IgD-negative memory B cell (primary cell): ENCODE measurements at regions not wholly inside any gene's neighbourhood (a gene's known extent, or its start where the extent isn't known, plus 50 kb on each side); places are given as distances from the start of the nearest gene placed in this dataset.

ENCODE experiments used
- H3K27ac Mint-ChIP-seq, 3 donors: one replicate each; pipeline ENCODE4 v1.8.0; 2020 to 2022; ENCODE audit warnings: mild to moderate bottlenecking in 3 of 3, mixed read lengths in 3 of 3, moderate library complexity in 1 of 3
- H3K27me3 Mint-ChIP-seq: one replicate; pipeline ENCODE4 v1.8.0; 2021; ENCODE audit warnings: mixed read lengths
- H3K36me3 Mint-ChIP-seq: one replicate; pipeline ENCODE4 v1.8.0; 2020; ENCODE audit warnings: mild to moderate bottlenecking, mixed read lengths
- H3K4me1 Mint-ChIP-seq, 3 donors: one replicate each; pipeline ENCODE4 v1.8.0; 2020 to 2022; ENCODE audit warnings: mixed read lengths in 3 of 3, mild to moderate bottlenecking in 1 of 3
- H3K4me3 Mint-ChIP-seq, 4 donors: one replicate each; pipeline ENCODE4 v1.8.0; 2020 to 2022; ENCODE audit warnings: mild to moderate bottlenecking in 4 of 4, mixed read lengths in 4 of 4, moderate library complexity in 3 of 4
- H3K9me3 Mint-ChIP-seq, 3 donors: one replicate each; pipeline ENCODE4 v1.8.0; 2020 to 2021; ENCODE audit warnings: mixed read lengths in 3 of 3, mild to moderate bottlenecking in 1 of 3

GRCh38 chr15:100714749-100715342 lies 112.5 kb downstream of the ASB7 start:
- H3K27ac Mint-ChIP-seq, result no peak overlapping the region
- no peak overlapping the region for H3K4me3 Mint-ChIP-seq
- H3K9me3 Mint-ChIP-seq, result peaks cover 0 to 2% (median 0%) of the 10 kb centered on the region in 3 donors
- no peaks in the 10 kb centered on the region for H3K36me3 Mint-ChIP-seq
- H3K4me1 Mint-ChIP-seq, result no peaks in the 10 kb centered on the region
- no peaks in the 10 kb centered on the region for H3K27me3 Mint-ChIP-seq

DNA sequence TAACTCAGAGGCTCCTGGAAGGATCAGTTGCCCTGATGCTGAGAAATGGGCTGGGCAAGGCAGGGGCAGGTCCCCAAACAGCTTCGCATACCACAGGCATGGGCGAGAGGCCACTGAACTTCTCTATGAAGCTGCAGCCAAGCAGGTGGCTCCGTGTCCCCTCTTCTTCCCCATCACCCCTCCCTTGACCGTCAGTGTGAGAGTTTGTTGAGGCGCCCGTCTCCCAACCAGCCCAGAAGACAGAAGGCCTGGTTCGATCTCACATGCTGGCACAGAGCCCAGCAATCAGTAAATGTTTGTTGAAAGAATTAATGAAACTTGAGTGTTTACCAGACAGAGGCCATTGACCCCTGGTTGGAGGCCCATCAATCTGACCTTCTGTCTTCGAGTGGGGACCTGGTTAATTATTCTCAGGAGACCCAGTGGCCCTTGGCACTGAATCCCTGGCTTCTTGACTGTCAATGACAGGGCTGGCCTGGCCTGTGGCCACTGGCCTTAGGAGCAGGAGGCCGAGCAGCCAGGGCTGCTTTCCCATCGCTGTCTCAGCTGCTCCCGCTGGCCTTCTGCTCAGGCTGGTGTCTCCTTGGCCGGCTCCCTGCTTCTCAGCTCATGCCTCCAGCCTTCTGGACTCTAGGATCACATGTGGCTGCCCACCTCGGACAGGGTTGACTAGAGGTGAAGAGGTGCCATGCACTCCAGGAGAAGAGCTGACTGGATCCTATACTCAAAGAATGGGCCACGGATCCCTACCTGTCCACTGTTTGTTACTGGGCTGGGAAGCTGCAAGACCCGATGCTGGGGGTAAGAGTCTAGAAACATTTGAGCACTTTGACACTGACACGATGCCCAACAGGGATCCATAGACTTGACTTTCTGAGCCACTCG lies 113.4 kb downstream of the ASB7 start:
- Mint-ChIP-seq H3K9me3 (peaks cover 0 to 2% (median 0%) of the 10 kb centered on the region in 3 donors), H3K27ac (no peak overlapping the region), H3K4me3 (no peak overlapping the region), H3K27me3 (no peaks in the 10 kb centered on the region), H3K4me1 (no peaks in the 10 kb centered on the region), H3K36me3 (no peaks in the 10 kb centered on the region)

DNA sequence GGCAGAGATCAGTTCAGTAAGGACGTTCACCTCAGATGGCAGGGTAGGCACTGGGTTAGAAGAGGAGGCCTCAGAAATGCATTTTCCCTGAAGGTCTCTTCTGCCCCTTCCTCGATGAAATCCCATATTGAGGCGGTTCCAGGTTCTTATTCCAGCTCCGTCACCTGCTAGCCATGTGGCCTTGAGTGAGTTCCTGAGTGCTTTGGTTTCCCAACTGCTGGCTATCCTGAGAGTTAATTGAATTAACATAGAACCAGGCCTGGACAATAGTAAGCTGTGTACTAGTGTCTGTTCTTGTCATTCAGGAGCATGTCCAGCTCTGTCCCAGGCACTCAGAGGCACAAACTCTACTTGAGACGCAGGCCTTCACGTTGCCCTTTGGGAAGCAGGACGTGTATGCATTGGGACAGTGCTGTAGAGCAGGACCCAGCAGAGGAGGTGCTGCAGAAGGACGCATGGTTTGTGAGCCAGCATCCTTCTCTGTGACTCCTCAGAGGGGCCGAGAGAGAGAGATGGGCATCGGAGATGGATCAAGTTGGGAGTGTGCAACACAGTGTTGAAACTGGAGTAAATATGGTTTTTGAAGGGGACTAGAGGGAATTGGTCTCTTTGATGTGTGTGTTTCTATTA lies 114.2 kb downstream of the ASB7 start:
- Mint-ChIP-seq H3K9me3 (no peaks in the 10 kb centered on the region), H3K4me1 (no peaks in the 10 kb centered on the region), H3K27me3 (no peaks in the 10 kb centered on the region), H3K36me3 (no peaks in the 10 kb centered on the region), H3K4me3 (no peak overlapping the region), H3K27ac (no peak overlapping the region)

DNA sequence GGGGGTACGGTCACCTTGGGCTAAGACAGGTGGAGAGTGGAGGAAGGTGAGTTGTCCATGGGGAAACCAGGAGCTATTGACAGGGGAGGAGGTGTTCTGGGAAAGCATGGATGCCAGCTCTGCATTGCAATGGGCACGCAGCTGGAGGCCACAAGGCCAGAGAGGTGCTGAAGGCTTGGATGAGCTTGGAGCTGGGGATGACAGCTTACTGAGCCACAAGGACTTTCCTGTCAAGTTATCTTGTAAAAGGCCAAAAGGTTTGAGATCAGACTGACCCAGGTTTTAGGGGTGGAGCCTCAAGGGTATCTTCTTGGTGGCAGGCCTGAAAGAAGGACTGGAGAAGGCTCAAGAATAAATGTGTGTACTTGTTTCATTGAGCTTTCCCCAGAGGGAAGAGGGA lies 115.2 kb downstream of the ASB7 start:
- H3K4me1 Mint-ChIP-seq, result no peaks in the 10 kb centered on the region
- no peaks in the 10 kb centered on the region for H3K9me3 Mint-ChIP-seq
- no peak overlapping the region for H3K27ac Mint-ChIP-seq
- no peaks in the 10 kb centered on the region for H3K36me3 Mint-ChIP-seq
- H3K27me3 Mint-ChIP-seq, result no peaks in the 10 kb centered on the region
- H3K4me3 Mint-ChIP-seq, result no peak overlapping the region

GRCh38 chr15:100718075-100718980 lies 115.9 kb downstream of the ASB7 start:
- no peaks in the 10 kb centered on the region for H3K36me3 Mint-ChIP-seq
- peak overlapping the region in 1 of 3 donors; percentile 62 for H3K27ac Mint-ChIP-seq

GRCh38 chr15:100720406-100720967 lies 118.1 kb downstream of the ASB7 start:
- Mint-ChIP-seq H3K36me3 (no peaks in the 10 kb centered on the region), H3K9me3 (no peaks in the 10 kb centered on the region), H3K4me3 (no peak overlapping the region), H3K27ac (no peak overlapping the region), H3K27me3 (no peaks in the 10 kb centered on the region), H3K4me1 (no peaks in the 10 kb centered on the region)

More at GRCh38 chr15:100718075-100718980, 115.9 kb downstream of the ASB7 start:
- Mint-ChIP-seq H3K4me3 (peak overlapping the region in 1 of 4 donors; percentile 3), H3K4me1 (no peaks in the 10 kb centered on the region), H3K27me3 (no peaks in the 10 kb centered on the region), H3K9me3 (no peaks in the 10 kb centered on the region)

DNA sequence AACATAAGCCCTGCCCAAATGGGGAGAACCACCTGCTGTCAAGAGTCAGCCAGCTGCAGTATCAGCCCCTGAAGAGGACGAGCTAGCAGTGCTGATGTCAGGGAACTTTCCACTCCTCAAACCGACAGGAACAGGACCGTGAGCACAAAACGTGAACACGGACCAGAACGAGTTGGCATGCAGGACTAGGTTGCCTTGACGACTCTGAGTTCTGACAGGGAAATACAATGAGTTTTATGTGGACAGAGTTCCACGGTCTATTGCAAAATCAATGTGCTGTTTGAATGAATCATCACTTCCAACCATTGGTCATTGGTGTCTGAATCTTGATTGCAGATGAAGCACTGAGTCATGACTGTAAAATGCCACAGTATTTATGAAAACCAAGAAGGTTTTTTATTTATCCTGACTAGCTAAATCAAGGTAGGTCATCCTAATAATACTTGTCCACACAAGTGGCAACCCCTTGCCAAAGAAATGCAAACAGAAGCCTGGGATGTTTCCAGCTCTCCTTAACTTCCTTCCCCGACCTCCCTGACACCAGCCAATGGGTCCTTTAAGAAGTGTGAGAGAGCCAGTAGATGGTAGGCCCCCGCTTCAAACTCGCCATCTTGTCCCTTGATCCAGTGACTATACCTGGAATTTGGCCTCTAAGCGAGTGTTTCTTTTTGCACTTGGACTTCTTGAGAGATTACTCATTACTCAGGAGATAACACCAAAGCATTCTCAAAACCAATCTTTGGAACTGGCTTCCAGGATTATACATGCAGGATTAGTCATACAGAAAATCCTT lies 119.6 kb downstream of the ASB7 start:
- Mint-ChIP-seq H3K36me3 (no peaks in the 10 kb centered on the region), H3K27ac (no peak overlapping the region)

GRCh38 chr15:100722551-100723314 lies 120.3 kb downstream of the ASB7 start:
- Mint-ChIP-seq H3K4me3 (no peak overlapping the region), H3K27ac (no peak overlapping the region), H3K36me3 (no peaks in the 10 kb centered on the region), H3K27me3 (no peaks in the 10 kb centered on the region), H3K9me3 (no peaks in the 10 kb centered on the region), H3K4me1 (no peaks in the 10 kb centered on the region)

More for the DNA sequence above, 119.6 kb downstream of the ASB7 start:
- Mint-ChIP-seq H3K4me3 (no peak overlapping the region), H3K9me3 (no peaks in the 10 kb centered on the region), H3K27me3 (no peaks in the 10 kb centered on the region), H3K4me1 (no peaks in the 10 kb centered on the region)

- Mint-ChIP-seq H3K27ac (peak overlapping the region in 1 of 3 donors; percentile 46), H3K27me3 (peaks cover 1% of the 10 kb centered on the region), H3K36me3 (no peaks in the 10 kb centered on the region)
Observed at GRCh38 chr15:100723315-100723801, 121.0 kb downstream of the ASB7 start.

DNA sequence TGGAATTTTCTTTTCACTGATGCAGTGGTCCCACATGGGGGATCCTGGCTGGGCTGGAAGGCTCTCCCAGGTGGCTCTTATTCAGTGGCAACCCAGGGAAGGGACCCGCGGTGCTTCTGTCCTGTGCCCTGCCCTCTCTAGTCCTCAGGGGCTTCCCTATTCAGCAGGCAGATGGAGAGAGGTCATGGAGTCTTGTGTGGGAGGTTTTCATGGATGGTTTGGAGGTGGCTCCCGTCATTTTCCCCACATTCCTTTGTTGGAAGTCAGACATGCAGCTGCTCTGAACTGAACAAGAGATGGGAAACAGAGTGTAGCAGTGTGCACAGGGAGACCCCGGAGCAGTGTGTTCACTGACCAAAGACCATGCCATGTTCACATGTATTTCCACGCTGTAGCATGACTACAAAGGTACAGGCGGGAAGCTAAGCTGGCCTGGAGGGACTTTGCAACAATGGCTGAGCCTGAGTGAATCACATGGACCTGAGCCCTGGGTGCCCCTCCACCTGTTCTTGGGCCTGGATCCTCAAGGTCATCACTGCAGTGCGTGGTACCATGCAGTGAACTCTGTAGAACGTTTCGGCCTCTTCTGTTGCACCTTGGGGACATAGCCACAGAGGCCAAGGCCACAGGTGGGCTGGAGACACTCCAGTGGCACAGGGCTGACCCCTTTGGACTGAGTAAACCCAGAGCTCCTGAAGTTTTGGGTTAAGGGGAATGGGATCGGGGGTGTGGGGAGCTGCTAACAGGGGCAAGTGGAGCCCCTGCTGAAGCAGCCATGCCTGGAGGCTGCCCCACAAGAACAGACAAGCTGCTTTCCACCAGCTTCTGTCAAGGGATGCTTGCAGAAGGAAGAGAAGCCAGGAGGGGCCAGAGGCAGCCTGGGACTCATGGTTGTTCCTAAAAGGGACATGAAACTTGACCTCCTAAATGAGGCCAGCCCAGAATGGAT lies 123.0 kb downstream of the ASB7 start:
- peak overlapping the region in 1 of 3 donors; percentile 31 for H3K27ac Mint-ChIP-seq

More at GRCh38 chr15:100723315-100723801, 121.0 kb downstream of the ASB7 start:
- no peak overlapping the region for H3K4me3 Mint-ChIP-seq
- H3K4me1 Mint-ChIP-seq, result no peaks in the 10 kb centered on the region
- no peaks in the 10 kb centered on the region for H3K9me3 Mint-ChIP-seq

DNA sequence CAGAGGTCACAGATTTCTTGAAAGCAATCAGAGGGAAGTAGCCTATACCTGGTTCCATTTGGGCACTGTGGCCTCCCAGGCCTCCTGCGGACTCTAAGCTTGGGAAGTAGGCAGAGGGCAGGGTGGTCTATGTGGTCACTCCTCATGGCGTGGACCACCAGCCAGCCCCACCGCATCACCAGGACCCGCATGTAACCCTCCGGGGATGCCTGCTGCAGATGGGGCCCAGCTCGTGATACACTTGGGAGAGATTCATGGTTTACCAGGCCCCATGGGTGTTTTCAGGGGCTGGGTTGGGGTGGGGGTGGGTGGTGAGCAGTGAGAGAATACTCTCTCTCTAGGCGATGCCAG lies 123.7 kb downstream of the ASB7 start:
- Mint-ChIP-seq H3K4me3 (no peak overlapping the region), H3K9me3 (no peaks in the 10 kb centered on the region), H3K27me3 (peaks cover 1% of the 10 kb centered on the region), H3K36me3 (no peaks in the 10 kb centered on the region), H3K4me1 (no peaks in the 10 kb centered on the region), H3K27ac (peak overlapping the region in 1 of 3 donors; percentile 31)

More for the DNA sequence above, 123.0 kb downstream of the ASB7 start:
- H3K4me1 Mint-ChIP-seq, result no peaks in the 10 kb centered on the region
- peaks cover 1% of the 10 kb centered on the region for H3K27me3 Mint-ChIP-seq
- H3K9me3 Mint-ChIP-seq, result no peaks in the 10 kb centered on the region
- H3K36me3 Mint-ChIP-seq, result no peaks in the 10 kb centered on the region
- no peak overlapping the region for H3K4me3 Mint-ChIP-seq

DNA sequence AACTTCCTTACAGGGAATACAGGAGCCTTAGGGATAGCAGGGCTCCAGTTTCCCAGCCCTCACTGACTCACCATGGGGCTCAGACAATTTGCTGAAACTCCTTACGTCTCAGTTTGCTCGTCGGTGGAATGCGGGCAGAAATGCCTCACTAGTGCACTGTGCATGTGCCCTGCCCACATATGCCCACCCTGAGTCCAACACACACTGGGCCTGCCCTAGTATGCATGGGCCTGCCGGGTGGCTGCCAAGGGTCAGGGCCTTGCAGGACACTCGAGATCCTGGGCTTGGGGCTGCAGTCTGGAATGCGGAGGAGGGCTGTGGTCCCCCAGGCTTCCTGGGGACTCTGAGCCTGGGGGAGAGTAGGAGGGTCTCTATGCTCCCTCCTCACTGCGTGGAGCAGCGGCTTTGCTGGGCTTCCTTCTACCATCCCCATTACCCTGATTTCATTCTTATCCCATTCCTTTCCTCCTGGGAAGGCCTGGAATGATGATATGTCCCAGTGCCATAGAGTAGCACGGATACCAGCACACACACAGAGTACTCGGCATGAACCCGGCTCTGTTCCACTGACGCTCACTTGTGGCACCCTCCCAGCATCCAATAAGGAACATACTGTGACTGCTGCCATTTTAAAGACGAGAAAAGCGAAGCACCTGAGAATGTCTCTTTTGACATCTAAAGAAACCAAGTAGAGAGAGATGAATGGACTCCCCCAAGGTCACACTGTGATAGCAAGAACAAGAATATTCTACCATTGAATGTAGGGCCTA lies 124.2 kb downstream of the ASB7 start:
- Mint-ChIP-seq H3K36me3 (no peaks in the 10 kb centered on the region), H3K4me1 (no peaks in the 10 kb centered on the region), H3K27ac (no peak overlapping the region), H3K27me3 (peaks cover 1% of the 10 kb centered on the region), H3K4me3 (no peak overlapping the region), H3K9me3 (no peaks in the 10 kb centered on the region)
